SK-N-SH (cell line): ENCODE measurements at regions not wholly inside any gene's neighbourhood (a gene's known extent, or its start where the extent isn't known, plus 50 kb on each side); places are given as distances from the start of the nearest gene placed in this dataset.

Experiments
- CTCF ChIA-PET: fragments of 300-600, 350-600 bp; formaldehyde crosslinking; extraction: SDS; loops from one replicate; lab custom pipeline; 2021; lab: Yijun Ruan, JAX
- POLR2A ChIA-PET: fragments of 350-600 bp; sonication (Branson Sonifier 250); formaldehyde crosslinking; extraction: SDS; loops from one replicate; lab custom pipeline; 2020; ENCODE audit warnings: antibody characterized with exemption, inconsistent platforms; lab: Yijun Ruan, JAX
- DNase-seq: peaks from one replicate; pipeline ENCODE4 v3.0.0; 2012
- H2AFZ ChIP-seq: fragments of 200-600 bp; sonication (generic); 2 replicates; pipeline ENCODE4 v1.8.1; 2016; ENCODE audit warnings: antibody characterized with exemption, mild to moderate bottlenecking, low read depth
- H3F3A ChIP-seq: fragments of 200-600 bp; sonication (generic); replicated peaks from 2 replicates; pipeline ENCODE3; 2016; ENCODE audit warnings: antibody characterized with exemption, mild to moderate bottlenecking; ENCODE audit not compliant: insufficient read depth
- H3K27ac ChIP-seq, 2 experiments: fragments of 200-500 bp in 1 of 2; fragments of 200-600 bp in 1 of 2; sonication (Bioruptor generic) in 1 of 2; sonication (generic), shearing (Covaris generic) in 1 of 2; 2 replicates each; pipeline versions ENCODE4 v1.5.1 to v1.6.1; 2014 to 2016; ENCODE audit warnings: low read depth in 2 of 2, inconsistent platforms in 1 of 2, low read length in 1 of 2, mild to moderate bottlenecking in 1 of 2, mixed read lengths in 1 of 2
- H3K27me3 ChIP-seq: fragments of 200-600 bp; sonication (generic), shearing (Covaris generic); 2 replicates; pipeline ENCODE4 v1.6.1; 2016; ENCODE audit warnings: mixed run types; ENCODE audit not compliant: insufficient read depth
- H3K36me3 ChIP-seq, 2 experiments: fragments of 200-500 bp in 1 of 2; fragments of 200-600 bp in 1 of 2; sonication (Bioruptor generic) in 1 of 2; sonication (generic) in 1 of 2; replicated peaks in 1 of 2; 2 replicates each; pipeline versions ENCODE3 to v1.5.1; 2014 to 2016; ENCODE audit warnings: low read length in 1 of 2, mild to moderate bottlenecking in 1 of 2; ENCODE audit not compliant: insufficient read depth in 2 of 2, control insufficient read depth in 1 of 2
- H3K4me1 ChIP-seq, 2 experiments: fragments of 200-500 bp in 1 of 2; fragments of 200-600 bp in 1 of 2; sonication (Bioruptor generic) in 1 of 2; sonication (generic), shearing (Covaris generic) in 1 of 2; 2 replicates each; pipeline versions ENCODE4 v1.5.1 to v1.6.1; 2014 to 2016; ENCODE audit warnings: low read depth in 1 of 2, low read length in 1 of 2, mixed run types in 1 of 2; ENCODE audit not compliant: insufficient read depth in 2 of 2, control insufficient read depth in 1 of 2
- H3K4me2 ChIP-seq: fragments of 200-600 bp; sonication (generic), shearing (Covaris generic); 2 replicates; pipeline ENCODE4 v1.6.1; 2017; ENCODE audit warnings: mixed run types
- H3K4me3 ChIP-seq, 2 experiments: fragments of 200-500 bp in 1 of 2; fragments of 200-600 bp in 1 of 2; sonication (Bioruptor generic) in 1 of 2; sonication (generic), shearing (Covaris generic) in 1 of 2; 2 replicates each; pipeline versions ENCODE4 v1.5.1 to v1.8.1; 2014 to 2016; ENCODE audit warnings: low read depth in 2 of 2, inconsistent platforms in 1 of 2, low read length in 1 of 2, mild to moderate bottlenecking in 1 of 2, mixed read lengths in 1 of 2, moderate library complexity in 1 of 2
- H3K79me2 ChIP-seq: fragments of 200-600 bp; sonication (generic); 2 replicates; pipeline ENCODE4 v1.8.1; 2017; ENCODE audit warnings: mild to moderate bottlenecking; ENCODE audit not compliant: insufficient read depth
- H3K9ac ChIP-seq: fragments of 200-600 bp; sonication (generic); 2 replicates; pipeline ENCODE4 v1.6.1; 2017; ENCODE audit warnings: mixed run types
- H3K9me2 ChIP-seq: fragments of 200-600 bp; sonication (generic); 2 replicates; pipeline ENCODE4 v1.6.1; 2017; ENCODE audit warnings: mixed run types
- H3K9me3 ChIP-seq: fragments of 200-600 bp; sonication (generic); 2 replicates; pipeline ENCODE4 v1.6.1; 2017; ENCODE audit warnings: mixed run types, mild to moderate bottlenecking, moderate library complexity
- H4K20me1 ChIP-seq: fragments of 200-600 bp; sonication (generic); 2 replicates; pipeline ENCODE4 v1.6.1; 2017; ENCODE audit warnings: mild to moderate bottlenecking, mixed run types; ENCODE audit not compliant: insufficient read depth
- EP300 ChIP-seq, 2 experiments: IDR thresholded peaks; 2 replicates each; pipeline versions ENCODE4 v1.4.0 to v1.6.1; 2012; ENCODE audit warnings: borderline replicate concordance in 1 of 2, low read depth in 1 of 2, low read length in 1 of 2
- FOSL2 ChIP-seq: IDR thresholded peaks from 2 replicates; pipeline ENCODE4 v1.4.0; 2012; ENCODE audit warnings: low read depth, mild to moderate bottlenecking, moderate library complexity, borderline replicate concordance
- GABPA ChIP-seq: IDR thresholded peaks from 2 replicates; pipeline ENCODE4 v1.4.0; 2012; ENCODE audit warnings: low read depth, mild to moderate bottlenecking
- MEF2A ChIP-seq: IDR thresholded peaks from 2 replicates; pipeline ENCODE4 v1.4.0; 2012; ENCODE audit warnings: low read depth, borderline replicate concordance
- NRF1 ChIP-seq: IDR thresholded peaks from 2 replicates; pipeline ENCODE4 v1.6.1; 2012; ENCODE audit warnings: low read depth, mild to moderate bottlenecking, low read length
- RAD21 ChIP-seq: IDR thresholded peaks from 2 replicates; pipeline ENCODE4 v1.6.1; 2012; ENCODE audit warnings: mild to moderate bottlenecking, low read length
- RFX5 ChIP-seq: IDR thresholded peaks from 2 replicates; pipeline ENCODE4 v1.6.1; 2012; ENCODE audit warnings: mild to moderate bottlenecking, improper control_type of control experiment, low read length
- SIN3A ChIP-seq: IDR thresholded peaks from 2 replicates; pipeline ENCODE4 v1.6.1; 2012; ENCODE audit warnings: low read depth, mild to moderate bottlenecking, low read length, moderate library complexity, borderline replicate concordance
- TEAD4 ChIP-seq: IDR thresholded peaks from 2 replicates; pipeline ENCODE4 v1.4.0; 2012; ENCODE audit warnings: mild to moderate bottlenecking, borderline replicate concordance; ENCODE audit not compliant: insufficient read depth
- WGBS: methylation state at CpG from one replicate; pipeline ENCODE4 v1.1.6; 2017; ENCODE audit warnings: low lambda C conversion rate; 5-methylcytosine and 5-hydroxymethylcytosine counted together
- TF ChIP-seq, protein P1 (sequence below): IDR thresholded peaks from 2 replicates; pipeline ENCODE4 v1.6.1; 2012; ENCODE audit warnings: mild to moderate bottlenecking, low read depth, low read length, moderate library complexity

DNA sequence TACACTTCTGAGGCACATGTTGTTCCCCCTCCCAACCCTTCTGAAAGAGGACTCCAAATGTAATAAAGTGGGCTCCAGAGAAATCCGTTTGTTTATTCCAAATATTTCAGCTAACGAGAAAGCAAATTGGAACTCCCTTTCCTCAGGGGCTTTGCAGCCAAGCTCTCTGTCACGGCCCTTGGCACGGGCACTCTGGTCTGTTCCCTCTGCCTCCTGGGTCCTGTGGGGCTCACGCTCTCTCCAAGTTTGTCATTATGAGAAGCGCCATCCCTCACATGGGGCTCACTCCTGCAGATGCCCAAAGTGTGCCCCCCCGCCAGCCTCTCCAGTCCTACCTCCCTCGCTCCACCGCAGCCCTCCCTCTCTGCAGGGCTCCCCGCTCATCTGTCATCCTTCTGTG is 125.4 kb upstream of the POU2AF2 start:
- TF ChIP-seq SIN3A (no peak), EP300 (IDR thresholded peaks at IDR 0.05; ENCODE audit: borderline replicate concordance in 1 of 2, low read depth in 1 of 2, low read length in 1 of 2) (no peak), TEAD4 (no peak), RAD21 (no peak), RFX5 (no peak), MEF2A (no peak), GABPA (no peak), FOSL2 (no peak)
- TF ChIP-seq, protein P1, sequence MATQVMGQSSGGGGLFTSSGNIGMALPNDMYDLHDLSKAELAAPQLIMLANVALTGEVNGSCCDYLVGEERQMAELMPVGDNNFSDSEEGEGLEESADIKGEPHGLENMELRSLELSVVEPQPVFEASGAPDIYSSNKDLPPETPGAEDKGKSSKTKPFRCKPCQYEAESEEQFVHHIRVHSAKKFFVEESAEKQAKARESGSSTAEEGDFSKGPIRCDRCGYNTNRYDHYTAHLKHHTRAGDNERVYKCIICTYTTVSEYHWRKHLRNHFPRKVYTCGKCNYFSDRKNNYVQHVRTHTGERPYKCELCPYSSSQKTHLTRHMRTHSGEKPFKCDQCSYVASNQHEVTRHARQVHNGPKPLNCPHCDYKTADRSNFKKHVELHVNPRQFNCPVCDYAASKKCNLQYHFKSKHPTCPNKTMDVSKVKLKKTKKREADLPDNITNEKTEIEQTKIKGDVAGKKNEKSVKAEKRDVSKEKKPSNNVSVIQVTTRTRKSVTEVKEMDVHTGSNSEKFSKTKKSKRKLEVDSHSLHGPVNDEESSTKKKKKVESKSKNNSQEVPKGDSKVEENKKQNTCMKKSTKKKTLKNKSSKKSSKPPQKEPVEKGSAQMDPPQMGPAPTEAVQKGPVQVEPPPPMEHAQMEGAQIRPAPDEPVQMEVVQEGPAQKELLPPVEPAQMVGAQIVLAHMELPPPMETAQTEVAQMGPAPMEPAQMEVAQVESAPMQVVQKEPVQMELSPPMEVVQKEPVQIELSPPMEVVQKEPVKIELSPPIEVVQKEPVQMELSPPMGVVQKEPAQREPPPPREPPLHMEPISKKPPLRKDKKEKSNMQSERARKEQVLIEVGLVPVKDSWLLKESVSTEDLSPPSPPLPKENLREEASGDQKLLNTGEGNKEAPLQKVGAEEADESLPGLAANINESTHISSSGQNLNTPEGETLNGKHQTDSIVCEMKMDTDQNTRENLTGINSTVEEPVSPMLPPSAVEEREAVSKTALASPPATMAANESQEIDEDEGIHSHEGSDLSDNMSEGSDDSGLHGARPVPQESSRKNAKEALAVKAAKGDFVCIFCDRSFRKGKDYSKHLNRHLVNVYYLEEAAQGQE = no peak
- no peak for DNase-seq
- CTCF ChIA-PET = interaction anchor here (1.6 kb wide), 1 partner anchor 9 kb away, joined by 6 read pairs; no protein-coding TSS in a partner anchor
- H2AFZ ChIP-seq = no peak overlapping the region
- POLR2A ChIA-PET = no interaction called here
- no peaks in the 10 kb centered on the region for H3K79me2 ChIP-seq
- no peaks in the 10 kb centered on the region for H3K9me3 ChIP-seq
- H3K27me3 ChIP-seq = no peaks in the 10 kb centered on the region
- no peaks in the 10 kb centered on the region for H3F3A ChIP-seq
- H3K4me2 ChIP-seq = no peak overlapping the region
- H3K4me1 ChIP-seq = no peaks in the 10 kb centered on the region
- H3K9ac ChIP-seq = no peak overlapping the region
- no peak overlapping the region for H3K4me3 ChIP-seq
- no peaks in the 10 kb centered on the region for H3K9me2 ChIP-seq
- H3K36me3 ChIP-seq = no peaks in the 10 kb centered on the region
- WGBS = 63% methylated on average over 10 of the region's 10 CpGs
- no peak overlapping the region for H3K27ac ChIP-seq
- no peaks in the 10 kb centered on the region for H4K20me1 ChIP-seq

DNA sequence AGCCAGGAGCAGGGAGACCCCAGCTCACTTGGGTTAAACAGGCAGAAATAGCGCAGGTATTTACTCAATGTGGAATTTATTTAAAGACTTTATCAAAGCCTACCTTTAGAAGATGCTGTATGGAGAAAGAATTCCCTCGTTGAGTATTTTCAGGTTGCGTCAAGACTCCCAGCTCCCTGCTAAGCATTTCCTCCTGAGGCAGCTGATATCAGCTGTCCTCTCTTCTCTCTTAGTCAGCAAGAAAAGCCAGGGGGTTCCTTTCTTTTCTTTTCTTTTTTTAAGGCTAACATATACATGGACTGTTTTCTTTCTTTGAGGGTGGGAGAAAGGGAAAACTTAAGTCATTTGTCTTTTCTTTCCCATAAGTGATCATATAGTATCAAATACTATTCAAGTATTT is 125.8 kb upstream of the POU2AF2 start:
- no peak for TF ChIP-seq NRF1
- Histone ChIP-seq H3K4me2 (no peak overlapping the region), H3F3A (no peaks in the 10 kb centered on the region), H3K9me2 (no peaks in the 10 kb centered on the region), H4K20me1 (no peaks in the 10 kb centered on the region), H3K4me3 (no peak overlapping the region), H3K27ac (no peak overlapping the region), H3K79me2 (no peaks in the 10 kb centered on the region), H3K36me3 (no peaks in the 10 kb centered on the region), H3K9ac (no peak overlapping the region), H3K9me3 (no peaks in the 10 kb centered on the region), H2AFZ (no peak overlapping the region), H3K4me1 (no peaks in the 10 kb centered on the region), H3K27me3 (no peaks in the 10 kb centered on the region)
- POLR2A ChIA-PET = no interaction called here
- no peak for DNase-seq
- 73% methylated on average over 3 of the region's 3 CpGs for WGBS
- CTCF ChIA-PET = interaction anchor here (1.6 kb wide), 1 partner anchor 8 kb away, joined by 6 read pairs; no protein-coding TSS in a partner anchor
